HG03066 (cell line): ENCODE measurements at regions not wholly inside any gene's neighbourhood (a gene's known extent, or its start where the extent isn't known, plus 50 kb on each side); places are given as distances from the start of the nearest gene placed in this dataset.
"Not testable (repeated sequence)": the region's sequence is repeated elsewhere in the genome, so short reads cannot be mapped to it uniquely, and the experiment has no call there.

Experiments
- ATAC-seq: cut with Tn5 transposase; IDR thresholded peaks from one replicate; pipeline ENCODE4 v1.9.1; 2021; ENCODE audit warnings: low read depth; ENCODE audit not compliant: unreplicated experiment

GRCh38 chr9:19913151-19913550 lies 124.3 kb upstream of the SLC24A2 start:
- no peak for ATAC-seq

GRCh38 chr9:19903076-19903475 lies 114.2 kb upstream of the SLC24A2 start:
- ATAC-seq, result no peak

GRCh38 chr9:19901586-19901985 lies 112.7 kb upstream of the SLC24A2 start:
- no peak for ATAC-seq

GRCh38 chr9:19896161-19896560 lies 107.3 kb upstream of the SLC24A2 start:
- ATAC-seq, result no peak

GRCh38 chr9:19895578-19895977 lies 106.7 kb upstream of the SLC24A2 start:
- ATAC-seq, result not testable (repeated sequence)

- ATAC-seq, result no peak
Observed at GRCh38 chr9:19895006-19895405, 106.2 kb upstream of the SLC24A2 start.

GRCh38 chr9:19885608-19886007 lies 96.8 kb upstream of the SLC24A2 start:
- no peak for ATAC-seq

- ATAC-seq, result no peak
Observed at GRCh38 chr9:19879062-19879461, 90.2 kb upstream of the SLC24A2 start.

GRCh38 chr9:19876569-19877316 lies 87.9 kb upstream of the SLC24A2 start:
- ATAC-seq, result no peak

- ATAC-seq, result no peak
Observed at GRCh38 chr9:19875291-19875920, 86.6 kb upstream of the SLC24A2 start.

GRCh38 chr9:19873188-19873587 lies 84.4 kb upstream of the SLC24A2 start:
- not testable (repeated sequence) for ATAC-seq

- no peak for ATAC-seq
Observed at GRCh38 chr9:19870988-19871387, 82.2 kb upstream of the SLC24A2 start.

- no peak for ATAC-seq
Observed at GRCh38 chr9:19840953-19841352, 52.1 kb upstream of the SLC24A2 start.
